ENCODE measurements at regions not wholly inside any gene's neighbourhood (a gene's known extent, or its start where the extent isn't known, plus 50 kb on each side); places are given as distances from the start of the nearest gene placed in this dataset.

GRCh38 chr10:4334015-4334414 is 492.0 kb upstream of the AKR1E2 start:
- Histone ChIP-seq H3K4me3 (no peak overlapping the region), H3K27ac (peak overlapping the region in 1 of 10 donors; percentile 0), H3K9me3 (peaks cover 0 to 34% (median 0%) of the 10 kb centered on the region in 11 donors), H3K4me1 (peaks cover 0 to 10% (median 4%) of the 10 kb centered on the region in 9 donors), H3K36me3 (no peaks in the 10 kb centered on the region), H3K27me3 (no peaks in the 10 kb centered on the region)
- DNase-seq (no peak), ATAC-seq (no peak)
- no peak for TF ChIP-seq CTCF (IDR thresholded peaks at IDR 0.05)
- 81 to 89% methylated on average over 6 of the region's 6 CpGs for WGBS, 2 donors
- intact Hi-C loops (cut with DNase I): no loop called here

GRCh38 chr10:4333459-4333894 is 492.5 kb upstream of the AKR1E2 start:
- intact Hi-C loops (cut with DNase I): no loop called here
- Histone ChIP-seq H3K36me3 (no peaks in the 10 kb centered on the region), H3K4me3 (no peak overlapping the region), H3K4me1 (peaks cover 0 to 12% (median 4%) of the 10 kb centered on the region in 9 donors), H3K27ac (peak overlapping the region in 1 of 10 donors; percentile 0), H3K9me3 (peaks cover 0 to 34% (median 0%) of the 10 kb centered on the region in 11 donors), H3K27me3 (no peaks in the 10 kb centered on the region)
- no peak for DNase-seq
- no peak for ATAC-seq
- WGBS, 2 donors: 85 to 90% methylated on average over 15 of the region's 15 CpGs
- no peak for TF ChIP-seq CTCF (IDR thresholded peaks at IDR 0.05)

GRCh38 chr10:4332764-4333458 is 493.1 kb upstream of the AKR1E2 start:
- Histone ChIP-seq H3K4me1 (peaks cover 0 to 12% (median 4%) of the 10 kb centered on the region in 9 donors), H3K27me3 (no peaks in the 10 kb centered on the region), H3K36me3 (no peaks in the 10 kb centered on the region), H3K4me3 (no peak overlapping the region), H3K9me3 (peaks cover 0 to 34% (median 0%) of the 10 kb centered on the region in 11 donors), H3K27ac (peak overlapping the region in 1 of 10 donors; percentile 0)
- ATAC-seq (no peak), DNase-seq (no peak)
- WGBS, 2 donors: 89 to 94% methylated on average over 9 of the region's 9 CpGs
- no peak for TF ChIP-seq CTCF (IDR thresholded peaks at IDR 0.05)
- intact Hi-C loops (cut with DNase I): no loop called here

GRCh38 chr10:4331150-4331549 is 494.9 kb upstream of the AKR1E2 start:
- peak in 2 of 8 donors; percentile 35 to 49 for ATAC-seq
- Histone ChIP-seq H3K9me3 (peaks cover 0 to 34% (median 0%) of the 10 kb centered on the region in 11 donors), H3K4me1 (peaks cover 0 to 12% (median 4%) of the 10 kb centered on the region in 9 donors), H3K36me3 (no peaks in the 10 kb centered on the region), H3K27me3 (no peaks in the 10 kb centered on the region), H3K27ac (peak overlapping the region in 3 of 10 donors; percentile 10 to 36 (median 31)), H3K4me3 (no peak overlapping the region)
- WGBS, 2 donors: 60 to 74% methylated on average over 2 of the region's 2 CpGs
- intact Hi-C loops (cut with DNase I): no loop called here
- no peak for TF ChIP-seq CTCF (IDR thresholded peaks at IDR 0.05)
- DNase-seq: no peak
